GM21619 (cell line): ENCODE measurements at regions not wholly inside any gene's neighbourhood (a gene's known extent, or its start where the extent isn't known, plus 50 kb on each side); places are given as distances from the start of the nearest gene placed in this dataset.

ENCODE experiments used
- ATAC-seq: cut with Tn5 transposase; IDR thresholded peaks from one replicate; pipeline ENCODE4 v1.9.1; 2021; ENCODE audit not compliant: unreplicated experiment

GRCh38 chr2:181240844-181241243 lies 216.3 kb upstream of the ITGA4 start:
- no peak for ATAC-seq

- ATAC-seq = no peak
Measured at GRCh38 chr2:181241366-181241765, 215.8 kb upstream of the ITGA4 start.

- peak; percentile 84 for ATAC-seq
Measured at GRCh38 chr2:181241797-181242196, 215.4 kb upstream of the ITGA4 start.

GRCh38 chr2:181242262-181242661 lies 214.9 kb upstream of the ITGA4 start:
- no peak for ATAC-seq

- ATAC-seq = no peak
Measured at GRCh38 chr2:181243319-181243718, 213.9 kb upstream of the ITGA4 start.

- no peak for ATAC-seq
Measured at GRCh38 chr2:181250691-181251090, 206.5 kb upstream of the ITGA4 start.

GRCh38 chr2:181252262-181253148 lies 204.7 kb upstream of the ITGA4 start:
- ATAC-seq = peak; percentile 75

- ATAC-seq = no peak
Measured at GRCh38 chr2:181253438-181253837, 203.7 kb upstream of the ITGA4 start.

- ATAC-seq = no peak
Measured at GRCh38 chr2:181255651-181256050, 201.5 kb upstream of the ITGA4 start.

- ATAC-seq = no peak
Measured at GRCh38 chr2:181258720-181259119, 198.5 kb upstream of the ITGA4 start.

- ATAC-seq = no peak
Measured at GRCh38 chr2:181262782-181263181, 194.4 kb upstream of the ITGA4 start.

- ATAC-seq = no peak
Measured at GRCh38 chr2:181264001-181264400, 193.2 kb upstream of the ITGA4 start.

- ATAC-seq = no peak
Measured at GRCh38 chr2:181264441-181264840, 192.7 kb upstream of the ITGA4 start.

- ATAC-seq = no peak
Measured at GRCh38 chr2:181266614-181267013, 190.6 kb upstream of the ITGA4 start.

- ATAC-seq = peak; percentile 67
Measured at GRCh38 chr2:181268174-181268867, 188.9 kb upstream of the ITGA4 start.

- no peak for ATAC-seq
Measured at GRCh38 chr2:181273986-181274385, 183.2 kb upstream of the ITGA4 start.

- ATAC-seq = no peak
Measured at GRCh38 chr2:181275643-181276070, 181.5 kb upstream of the ITGA4 start.

GRCh38 chr2:181281206-181281832 lies 175.9 kb upstream of the ITGA4 start:
- ATAC-seq = no peak

- no peak for ATAC-seq
Measured at GRCh38 chr2:181285116-181285515, 172.1 kb upstream of the ITGA4 start.

- ATAC-seq = no peak
Measured at GRCh38 chr2:181289698-181290097, 167.5 kb upstream of the ITGA4 start.

GRCh38 chr2:181290182-181290581 lies 167.0 kb upstream of the ITGA4 start:
- no peak for ATAC-seq

- no peak for ATAC-seq
Measured at GRCh38 chr2:181294979-181295378, 162.2 kb upstream of the ITGA4 start.
